Stimulated activated naive CD8-positive, alpha-beta T cell treated with anti-CD3 and anti-CD28 coated beads, Interleukin-15, Interleukin-2, amounts not matched to agents 100 ng/mL and 50 ng/mL, for 24 hours (primary cell): ENCODE measurements at regions not wholly inside any gene's neighbourhood (a gene's known extent, or its start where the extent isn't known, plus 50 kb on each side); places are given as distances from the start of the nearest gene placed in this dataset.
"Not testable (repeated sequence)": the region's sequence is repeated elsewhere in the genome, so short reads cannot be mapped to it uniquely, and the experiment has no call there.

Experiments
- H3K27ac Mint-ChIP-seq: one replicate; pipeline ENCODE4 v1.8.0; 2021; ENCODE audit warnings: mild to moderate bottlenecking, mixed read lengths
- H3K27me3 Mint-ChIP-seq: one replicate; pipeline ENCODE4 v1.8.0; 2021; ENCODE audit warnings: mixed read lengths
- H3K36me3 Mint-ChIP-seq: one replicate; pipeline ENCODE4 v1.8.0; 2021; ENCODE audit warnings: low read depth, mixed read lengths
- H3K4me1 Mint-ChIP-seq: one replicate; pipeline ENCODE4 v1.8.0; 2021; ENCODE audit warnings: low read depth, mixed read lengths
- H3K4me3 Mint-ChIP-seq: one replicate; pipeline ENCODE4 v1.8.0; 2021; ENCODE audit warnings: mild to moderate bottlenecking, mixed read lengths
- H3K9me3 Mint-ChIP-seq: one replicate; pipeline ENCODE4 v1.8.0; 2021; ENCODE audit warnings: mixed read lengths

- not testable (repeated sequence) for H3K4me3 Mint-ChIP-seq, H3K4me1 Mint-ChIP-seq, H3K9me3 Mint-ChIP-seq, H3K27ac Mint-ChIP-seq, H3K36me3 Mint-ChIP-seq
- H3K27me3 Mint-ChIP-seq, result peaks cover 17% of the 10 kb centered on the region
Measured at GRCh38 chr6:4252445-4252844, 117.1 kb upstream of the ECI2 start.

GRCh38 chr6:4250645-4251044 lies 115.3 kb upstream of the ECI2 start:
- no peak overlapping the region for H3K4me3 Mint-ChIP-seq

GRCh38 chr6:4243832-4244231 lies 108.5 kb upstream of the ECI2 start:
- not testable (repeated sequence) for H3K36me3 Mint-ChIP-seq, H3K27ac Mint-ChIP-seq, H3K4me3 Mint-ChIP-seq, H3K4me1 Mint-ChIP-seq
- Mint-ChIP-seq H3K9me3 (peaks cover 28% of the 10 kb centered on the region), H3K27me3 (peaks cover 15% of the 10 kb centered on the region)

More at GRCh38 chr6:4250645-4251044, 115.3 kb upstream of the ECI2 start:
- no peak overlapping the region for H3K27ac Mint-ChIP-seq
- H3K9me3 Mint-ChIP-seq, result peaks cover 6% of the 10 kb centered on the region
- no peaks in the 10 kb centered on the region for H3K4me1 Mint-ChIP-seq
- no peaks in the 10 kb centered on the region for H3K36me3 Mint-ChIP-seq
- peaks cover 22% of the 10 kb centered on the region for H3K27me3 Mint-ChIP-seq

GRCh38 chr6:4243237-4243636 lies 107.9 kb upstream of the ECI2 start:
- H3K27ac Mint-ChIP-seq, result no peak overlapping the region

GRCh38 chr6:4242601-4243000 lies 107.2 kb upstream of the ECI2 start:
- Mint-ChIP-seq H3K27me3 (peaks cover 21% of the 10 kb centered on the region), H3K4me1 (no peaks in the 10 kb centered on the region), H3K36me3 (no peaks in the 10 kb centered on the region), H3K4me3 (no peak overlapping the region), H3K27ac (no peak overlapping the region), H3K9me3 (peaks cover 22% of the 10 kb centered on the region)

More at GRCh38 chr6:4243237-4243636, 107.9 kb upstream of the ECI2 start:
- Mint-ChIP-seq H3K9me3 (peaks cover 24% of the 10 kb centered on the region), H3K4me1 (no peaks in the 10 kb centered on the region), H3K4me3 (no peak overlapping the region), H3K27me3 (peaks cover 15% of the 10 kb centered on the region), H3K36me3 (no peaks in the 10 kb centered on the region)

- Mint-ChIP-seq H3K27ac (no peak overlapping the region), H3K9me3 (peaks cover 22% of the 10 kb centered on the region), H3K4me1 (no peaks in the 10 kb centered on the region), H3K27me3 (peaks cover 18% of the 10 kb centered on the region), H3K4me3 (no peak overlapping the region), H3K36me3 (no peaks in the 10 kb centered on the region)
Measured at GRCh38 chr6:4240148-4240547, 104.8 kb upstream of the ECI2 start.

- H3K9me3 Mint-ChIP-seq, result peaks cover 7% of the 10 kb centered on the region
- peaks cover 6% of the 10 kb centered on the region for H3K4me1 Mint-ChIP-seq
- no peak overlapping the region for H3K27ac Mint-ChIP-seq
- no peak overlapping the region for H3K4me3 Mint-ChIP-seq
- H3K36me3 Mint-ChIP-seq, result peaks cover 10% of the 10 kb centered on the region
- peaks cover 48% of the 10 kb centered on the region for H3K27me3 Mint-ChIP-seq
Measured at GRCh38 chr6:4225161-4225872, 89.9 kb upstream of the ECI2 start.

- peaks cover 6% of the 10 kb centered on the region for H3K4me1 Mint-ChIP-seq
- H3K9me3 Mint-ChIP-seq, result peaks cover 10% of the 10 kb centered on the region
- H3K27me3 Mint-ChIP-seq, result peaks cover 48% of the 10 kb centered on the region
- no peak overlapping the region for H3K27ac Mint-ChIP-seq
- no peak overlapping the region for H3K4me3 Mint-ChIP-seq
- peaks cover 10% of the 10 kb centered on the region for H3K36me3 Mint-ChIP-seq
Measured at GRCh38 chr6:4224067-4224978, 88.9 kb upstream of the ECI2 start.

- Mint-ChIP-seq H3K27ac (no peak overlapping the region), H3K27me3 (peaks cover 49% of the 10 kb centered on the region), H3K4me1 (peaks cover 6% of the 10 kb centered on the region)
Measured at GRCh38 chr6:4220558-4220957, 85.2 kb upstream of the ECI2 start.

GRCh38 chr6:4218619-4219317 lies 83.4 kb upstream of the ECI2 start:
- not testable (repeated sequence) for H3K4me3 Mint-ChIP-seq, H3K27ac Mint-ChIP-seq
- H3K9me3 Mint-ChIP-seq, result peaks cover 13% of the 10 kb centered on the region

More at GRCh38 chr6:4220558-4220957, 85.2 kb upstream of the ECI2 start:
- peaks cover 12% of the 10 kb centered on the region for H3K9me3 Mint-ChIP-seq
- no peak overlapping the region for H3K4me3 Mint-ChIP-seq
- peaks cover 10% of the 10 kb centered on the region for H3K36me3 Mint-ChIP-seq

GRCh38 chr6:4212588-4212987 lies 77.2 kb upstream of the ECI2 start:
- H3K4me3 Mint-ChIP-seq, result no peak overlapping the region
- H3K9me3 Mint-ChIP-seq, result peaks cover 12% of the 10 kb centered on the region
- H3K27ac Mint-ChIP-seq, result no peak overlapping the region
- H3K27me3 Mint-ChIP-seq, result peaks cover 16% of the 10 kb centered on the region
- H3K36me3 Mint-ChIP-seq, result no peaks in the 10 kb centered on the region
- H3K4me1 Mint-ChIP-seq, result peaks cover 16% of the 10 kb centered on the region

More at GRCh38 chr6:4218619-4219317, 83.4 kb upstream of the ECI2 start:
- H3K4me1 Mint-ChIP-seq, H3K36me3 Mint-ChIP-seq: not testable (repeated sequence)
- H3K27me3 Mint-ChIP-seq, result peaks cover 45% of the 10 kb centered on the region

- Mint-ChIP-seq H3K4me1 (peaks cover 16% of the 10 kb centered on the region), H3K27me3 (peaks cover 13% of the 10 kb centered on the region), H3K27ac (no peak overlapping the region), H3K9me3 (peaks cover 12% of the 10 kb centered on the region), H3K4me3 (no peak overlapping the region), H3K36me3 (no peaks in the 10 kb centered on the region)
Measured at GRCh38 chr6:4210629-4211419, 75.4 kb upstream of the ECI2 start.

- Mint-ChIP-seq H3K4me3 (no peak overlapping the region), H3K27me3 (peaks cover 22% of the 10 kb centered on the region), H3K27ac (no peak overlapping the region), H3K36me3 (peaks cover 6% of the 10 kb centered on the region), H3K9me3 (peaks cover 21% of the 10 kb centered on the region), H3K4me1 (peaks cover 16% of the 10 kb centered on the region)
Measured at GRCh38 chr6:4209196-4209595, 73.8 kb upstream of the ECI2 start.

- Mint-ChIP-seq H3K4me3 (no peak overlapping the region), H3K36me3 (peaks cover 6% of the 10 kb centered on the region), H3K27ac (no peak overlapping the region), H3K9me3 (peaks cover 15% of the 10 kb centered on the region), H3K4me1 (peaks cover 16% of the 10 kb centered on the region), H3K27me3 (peaks cover 23% of the 10 kb centered on the region)
Measured at GRCh38 chr6:4208158-4208557, 72.8 kb upstream of the ECI2 start.
